HFFc6 (cell line): ENCODE measurements at regions not wholly inside any gene's neighbourhood (a gene's known extent, or its start where the extent isn't known, plus 50 kb on each side); places are given as distances from the start of the nearest gene placed in this dataset.

Source experiments
- DNase-seq: peaks from one replicate; pipeline ENCODE4 v3.0.0-alpha.2; 2018
- H3K27ac Mint-ChIP-seq: 2 replicates; pipeline ENCODE4 v1.8.0; 2020; ENCODE audit warnings: mild to moderate bottlenecking, mixed read lengths
- H3K27me3 Mint-ChIP-seq: 2 replicates; pipeline ENCODE4 v1.8.0; 2021; ENCODE audit warnings: mild to moderate bottlenecking, moderate library complexity, mixed read lengths; ENCODE audit not compliant: insufficient read depth
- H3K36me3 Mint-ChIP-seq: 2 replicates; pipeline ENCODE4 v1.8.0; 2021; ENCODE audit warnings: low read depth, mixed read lengths
- H3K4me1 Mint-ChIP-seq: 2 replicates; pipeline ENCODE4 v1.8.0; 2020; ENCODE audit warnings: low read depth, mixed read lengths
- H3K4me3 Mint-ChIP-seq: 2 replicates; pipeline ENCODE4 v1.8.0; 2020; ENCODE audit warnings: mild to moderate bottlenecking, moderate library complexity, mixed read lengths
- H3K9me3 Mint-ChIP-seq: 2 replicates; pipeline ENCODE4 v1.8.0; 2020; ENCODE audit warnings: mild to moderate bottlenecking, mixed read lengths
- CTCF ChIP-seq: fragments of 200-600 bp; sonication (generic); IDR thresholded peaks from 2 replicates; pipeline ENCODE4 v1.5.0; 2021; ENCODE audit warnings: antibody characterized with exemption, mild to moderate bottlenecking

GRCh38 chr13:34076943-34077703 is 259.2 kb downstream of the RFC3 start:
- Mint-ChIP-seq H3K4me3 (peak overlapping the region; percentile 77), H3K27ac (peak overlapping the region; percentile 80), H3K9me3 (peaks cover 6% of the 10 kb centered on the region; the same call in 1 of the 2 replicates)

GRCh38 chr13:34078334-34078999 is 260.5 kb downstream of the RFC3 start:
- no peak overlapping the region for H3K27ac Mint-ChIP-seq
- no peak overlapping the region for H3K4me3 Mint-ChIP-seq
- peaks cover 6% of the 10 kb centered on the region; the same call in 1 of the 2 replicates for H3K9me3 Mint-ChIP-seq
- no peak for TF ChIP-seq CTCF
- H3K36me3 Mint-ChIP-seq, result no peaks in the 10 kb centered on the region
- H3K4me1 Mint-ChIP-seq, result peaks cover 9% of the 10 kb centered on the region
- H3K27me3 Mint-ChIP-seq, result no peaks in the 10 kb centered on the region; the same call in 1 of the 2 replicates
- no peak for DNase-seq

More at GRCh38 chr13:34076943-34077703, 259.2 kb downstream of the RFC3 start:
- TF ChIP-seq CTCF, result peak; percentile 84
- Mint-ChIP-seq H3K27me3 (no peaks in the 10 kb centered on the region), H3K4me1 (peaks cover 9% of the 10 kb centered on the region), H3K36me3 (no peaks in the 10 kb centered on the region)
- peak; percentile 87 for DNase-seq

- Mint-ChIP-seq H3K4me1 (no peaks in the 10 kb centered on the region), H3K27me3 (no peaks in the 10 kb centered on the region; the same call in 1 of the 2 replicates), H3K27ac (no peak overlapping the region), H3K4me3 (no peak overlapping the region), H3K36me3 (peaks cover 8% of the 10 kb centered on the region), H3K9me3 (peaks cover 8% of the 10 kb centered on the region)
- DNase-seq, result no peak
- no peak for TF ChIP-seq CTCF
Measured at GRCh38 chr13:34085204-34085603, 267.3 kb downstream of the RFC3 start.

- no peak for TF ChIP-seq CTCF
- H3K27ac Mint-ChIP-seq, result no peak overlapping the region
- peaks cover 8% of the 10 kb centered on the region for H3K9me3 Mint-ChIP-seq
- H3K4me3 Mint-ChIP-seq, result no peak overlapping the region
- H3K27me3 Mint-ChIP-seq, result no peaks in the 10 kb centered on the region; the same call in 1 of the 2 replicates
- DNase-seq, result no peak
- H3K36me3 Mint-ChIP-seq, result peaks cover 8% of the 10 kb centered on the region
- H3K4me1 Mint-ChIP-seq, result no peaks in the 10 kb centered on the region
Measured at GRCh38 chr13:34086281-34086680, 268.3 kb downstream of the RFC3 start.

GRCh38 chr13:34087791-34088190 is 269.8 kb downstream of the RFC3 start:
- H3K27ac Mint-ChIP-seq, result no peak overlapping the region
- H3K9me3 Mint-ChIP-seq, result peaks cover 8% of the 10 kb centered on the region
- H3K36me3 Mint-ChIP-seq, result peaks cover 8% of the 10 kb centered on the region
- DNase-seq, result no peak
- no peak for TF ChIP-seq CTCF
- H3K4me1 Mint-ChIP-seq, result no peaks in the 10 kb centered on the region
- H3K27me3 Mint-ChIP-seq, result no peaks in the 10 kb centered on the region; the same call in 1 of the 2 replicates
- no peak overlapping the region for H3K4me3 Mint-ChIP-seq
